ENCODE measurements at regions not wholly inside any gene's neighbourhood (a gene's known extent, or its start where the extent isn't known, plus 50 kb on each side); places are given as distances from the start of the nearest gene placed in this dataset.

GRCh38 chr6:81413306-81413705, 339.2 kb downstream of the TENT5A start (continued):
- TF ChIP-seq NKRF (conservative IDR thresholded peaks at IDR 0.05) (no peak), HSF1 (IDR thresholded peaks at IDR 0.05; ENCODE audit: low read depth, low read length) (no peak)

GRCh38 chr6:81401970-81402690, 350.4 kb downstream of the TENT5A start:
- 92% methylated on average over 3 of the region's 3 CpGs for WGBS (ENCODE audit: insufficient coverage, insufficient replicate concordance, low lambda C conversion rate, missing lambda C conversion rate)
- TF ChIP-seq KDM1A (IDR thresholded peaks at IDR 0.05; ENCODE audit: borderline replicate concordance): no peak
- TF ChIP-seq PML (IDR thresholded peaks at IDR 0.05; ENCODE audit: low read length): no peak
- TF ChIP-seq BCL11A (IDR thresholded peaks at IDR 0.05; ENCODE audit: low read depth, low read length): no peak
- no peak for FAIRE-seq
- intact Hi-C loops (cut with micrococcal nuclease; ENCODE audit: unreplicated experiment) (no loop called here), in situ Hi-C loops (cut with MboI) (no loop called here)
- Histone ChIP-seq H3K27me3 (replicated peaks in 1 of 2; ENCODE audit: control insufficient read depth in 2 of 2, insufficient read depth in 2 of 2, low read length in 1 of 2) (no peaks in the 10 kb centered on the region), H3K4me1 (ENCODE audit: control insufficient read depth, insufficient read depth, low read length) (no peaks in the 10 kb centered on the region), H3K4me3 (no peak overlapping the region), H3K4me2 (ENCODE audit: control insufficient read depth, insufficient read depth) (no peak overlapping the region), H4K20me1 (ENCODE audit: control insufficient read depth, insufficient read depth) (no peaks in the 10 kb centered on the region), H2AFZ (ENCODE audit: control insufficient read depth, low read depth, low read length) (no peak overlapping the region), H3K36me3 (ENCODE audit: control insufficient read depth in 2 of 2, insufficient read depth in 2 of 2, low read length in 1 of 2) (no peaks in the 10 kb centered on the region), H3K9me3 (replicated peaks; ENCODE audit: control insufficient read depth, insufficient read depth, low read length) (no peaks in the 10 kb centered on the region), H3K9ac (ENCODE audit: control insufficient read depth, insufficient read depth, low read length) (no peak overlapping the region), H3K27ac (ENCODE audit: control insufficient read depth, insufficient read depth) (no peak overlapping the region), H3K79me2 (ENCODE audit: control insufficient read depth, insufficient read depth, low read length) (no peaks in the 10 kb centered on the region)
- ChIA-PET SMC1A (ENCODE audit: uncharacterized antibody, unreplicated experiment) (no interaction called here), CTCF (no interaction called here), POLR2A (no interaction called here), RAD21 (ENCODE audit: unreplicated experiment) (no interaction called here)
- ATAC-seq: no peak
- no peak for DNase-seq (ENCODE audit: low read depth, low spot score)
- BruUV-seq (replicated peaks): no TSS peak
